HepG2 (cell line): ENCODE measurements at regions not wholly inside any gene's neighbourhood (a gene's known extent, or its start where the extent isn't known, plus 50 kb on each side); places are given as distances from the start of the nearest gene placed in this dataset.

Source experiments
- ATAC-seq: fragments of 200-7000 bp; cut with Tn5 transposase; 3 replicates; pipeline ENCODE4 v1.9.1; 2020; ENCODE audit warnings: mild to moderate bottlenecking, moderate library complexity
- BruUV-seq: library from RNA; stranded (reverse); fragments of 400-500 nt; replicated peaks from 2 replicates; lab custom pipeline; 2021; lab: Mats Ljungman, UMichigan
- CTCF ChIA-PET: fragments of 300-600 bp; formaldehyde crosslinking; extraction: SDS; loops from one replicate; lab custom pipeline; 2021; ENCODE audit warnings: low total read pairs, inconsistent platforms, low intra/inter-chr PET ratio; lab: Yijun Ruan, JAX
- POLR2A ChIA-PET: fragments of 350-600 bp; sonication (Branson Sonifier 250); formaldehyde crosslinking; loops from one replicate; lab custom pipeline; 2020; ENCODE audit warnings: antibody characterized with exemption, inconsistent platforms; lab: Yijun Ruan, JAX
- DNase-seq: peaks from one replicate; pipeline ENCODE4 v3.0.0-alpha.2; 2015; ENCODE audit warnings: low spot score
- FAIRE-seq: peaks from 3 replicates; lab custom pipeline; 2011; peaks lifted over from hg19 to GRCh38; lab: Jason Lieb, UNC
- H2AFZ ChIP-seq: one replicate; pipeline ENCODE4 v1.6.1; 2011; ENCODE audit warnings: low read length, inconsistent platforms
- H3K27ac ChIP-seq: fragments of 300-600 bp; 3 replicates; pipeline ENCODE4 v1.8.0; 2011; ENCODE audit warnings: mixed run types, mild to moderate bottlenecking, mixed read lengths, low read length, inconsistent platforms; ENCODE audit not compliant: insufficient read depth; ENCODE audit errors: extremely low read length
- H3K27me3 ChIP-seq, 2 experiments: fragments of 200-600 bp in 1 of 2; 2 replicates in 1 of 2; 3 replicates in 1 of 2; pipeline versions ENCODE4 v1.6.0 to v1.8.0; 2011; ENCODE audit warnings: low read length in 2 of 2, mild to moderate bottlenecking in 2 of 2, moderate library complexity in 2 of 2, inconsistent platforms in 1 of 2; ENCODE audit not compliant: insufficient read depth in 2 of 2, control insufficient read depth in 1 of 2
- H3K36me3 ChIP-seq, 2 experiments: fragments of 200-600 bp in 1 of 2; replicated peaks in 1 of 2; 2 replicates in 1 of 2; 3 replicates in 1 of 2; pipeline versions ENCODE4 v1.5.1 to v1.8.0; 2011; ENCODE audit warnings: low read length in 2 of 2, inconsistent platforms in 1 of 2; ENCODE audit not compliant: insufficient read depth in 2 of 2, control insufficient read depth in 1 of 2
- H3K4me1 ChIP-seq: 2 replicates; pipeline ENCODE4 v1.5.1; 2012; ENCODE audit warnings: low read length, inconsistent platforms; ENCODE audit not compliant: insufficient read depth
- H3K4me2 ChIP-seq: 2 replicates; pipeline ENCODE4 v1.6.0; 2011; ENCODE audit warnings: low read depth, low read length, inconsistent platforms
- H3K4me3 ChIP-seq, 3 experiments: fragments of 200-600 bp in 1 of 3; sonication (generic), shearing (Covaris generic) in 1 of 3; replicated peaks in 1 of 3; 2 replicates each; pipeline ENCODE4 v1.5.1; 2011 to 2016; ENCODE audit warnings: low read length in 3 of 3, inconsistent platforms in 2 of 3, low read depth in 2 of 3, mild to moderate bottlenecking in 2 of 3, control low read depth in 1 of 3, mixed read lengths in 1 of 3; ENCODE audit not compliant: insufficient read depth in 1 of 3
- H3K79me2 ChIP-seq: one replicate; pipeline ENCODE4 v1.6.1; 2011; ENCODE audit warnings: low read length, inconsistent platforms; ENCODE audit not compliant: insufficient read depth
- H3K9ac ChIP-seq: 2 replicates; pipeline ENCODE4 v1.6.0; 2011; ENCODE audit warnings: mild to moderate bottlenecking, low read depth, low read length, inconsistent platforms; ENCODE audit not compliant: insufficient read depth
- H3K9me3 ChIP-seq: 2 replicates; pipeline ENCODE4 v1.5.1; 2012; ENCODE audit warnings: mild to moderate bottlenecking, low read length
- H4K20me1 ChIP-seq: 2 replicates; pipeline ENCODE4 v1.6.0; 2011; ENCODE audit warnings: inconsistent platforms, mild to moderate bottlenecking, low read length, moderate library complexity; ENCODE audit not compliant: insufficient read depth
- CREM ChIP-seq, 2 experiments: sonication (generic) in 1 of 2; formaldehyde crosslinking in 1 of 2; IDR thresholded peaks; 2 replicates each; pipeline versions ENCODE4 v1.4.0 to v1.6.1; 2016 to 2020; ENCODE audit warnings: antibody characterized with exemption in 1 of 2, mild to moderate bottlenecking in 1 of 2, missing genetic modification reagents in 1 of 2
- IKZF1 ChIP-seq: fragments of 450-650 bp; IDR thresholded peaks from 2 replicates; pipeline ENCODE4 v1.7.1; 2016
- KLF11 ChIP-seq: IDR thresholded peaks from 2 replicates; pipeline ENCODE4 v1.6.1; 2016; ENCODE audit warnings: missing compliant biosample characterization
- MAFF ChIP-seq: IDR thresholded peaks from 2 replicates; pipeline ENCODE4 v1.6.1; 2011; ENCODE audit warnings: low read depth, low read length, improper control_type of control experiment
- MAFK ChIP-seq, 2 experiments: IDR thresholded peaks in 1 of 2; conservative IDR thresholded peaks in 1 of 2; 2 replicates each; pipeline ENCODE4 v1.6.1; 2011; ENCODE audit warnings: improper control_type of control experiment in 2 of 2, low read length in 2 of 2
- SRSF1 ChIP-seq: fragments of 200-400 bp; formaldehyde crosslinking; optimal IDR thresholded peaks from 2 replicates; pipeline ENCODE3; 2017; ENCODE audit warnings: mild to moderate bottlenecking, low read depth, low read length, moderate library complexity
- TGIF2 ChIP-seq: IDR thresholded peaks from 2 replicates; pipeline ENCODE4 v1.6.1; 2016; ENCODE audit warnings: control low read depth, missing compliant biosample characterization
- ZNF572 ChIP-seq: sonication (generic); formaldehyde crosslinking; IDR thresholded peaks from 2 replicates; pipeline ENCODE4 v1.5.1; 2020; ENCODE audit warnings: mild to moderate bottlenecking, missing genetic modification reagents
- ZNF629 ChIP-seq: sonication (generic); formaldehyde crosslinking; conservative IDR thresholded peaks from 2 replicates; pipeline ENCODE4 v1.5.0; 2020; ENCODE audit warnings: missing genetic modification reagents
- ZSCAN9 ChIP-seq: IDR thresholded peaks from 2 replicates; pipeline ENCODE4 v1.6.1; 2016; ENCODE audit warnings: borderline replicate concordance
- WGBS: methylation state at CpG from one replicate; pipeline ENCODE4 v1.1.6; 2017; ENCODE audit warnings: low lambda C conversion rate; 5-methylcytosine and 5-hydroxymethylcytosine counted together
- in situ Hi-C: cut with HindIII; loops from 2 replicates; pipeline ENCODE4 v1.10.0; 2017; ENCODE audit warnings: low pct_unique_long_range_greater_than_20kb; ENCODE audit not compliant: extremely low pct_ligation_motif_present
- intact Hi-C: fragments of 100-400 bp; cut with micrococcal nuclease; formaldehyde crosslinking; loops from one replicate; pipeline ENCODE4 v1.10.0; 2022; ENCODE audit not compliant: unreplicated experiment
- TF ChIP-seq, protein P1 (sequence below): sonication (generic); formaldehyde crosslinking; IDR thresholded peaks from 2 replicates; pipeline ENCODE4 v1.5.0; 2020; ENCODE audit warnings: missing genetic modification reagents
- TF ChIP-seq, protein P2 (sequence below): sonication (generic); formaldehyde crosslinking; IDR thresholded peaks from 2 replicates; pipeline ENCODE4 v1.4.0; 2020; ENCODE audit warnings: mild to moderate bottlenecking, missing genetic modification reagents

DNA sequence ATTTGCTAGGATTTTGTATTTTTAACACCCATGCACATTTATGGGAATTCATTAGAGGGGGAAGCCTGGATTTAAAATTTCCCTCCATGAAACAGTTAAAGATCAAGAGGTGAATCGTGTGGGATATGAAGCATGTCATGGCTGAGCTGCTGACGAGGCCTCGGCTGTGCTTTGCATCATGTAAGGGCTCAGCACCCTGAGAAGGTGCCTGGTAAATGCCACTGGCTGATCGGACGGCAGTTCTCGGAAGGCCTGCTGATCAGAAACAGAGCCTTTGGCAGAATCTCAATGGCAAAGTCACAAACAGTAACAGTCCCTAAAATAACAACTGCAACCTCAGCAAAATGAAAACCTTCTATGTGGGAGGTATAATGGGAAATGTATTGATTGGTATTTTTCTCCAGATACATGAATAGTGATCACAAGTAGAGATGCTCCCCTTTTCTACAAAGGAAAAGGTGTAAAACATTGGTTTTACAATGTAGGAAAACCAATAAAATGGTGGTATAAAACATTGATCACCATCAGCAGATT lies 53.0 kb upstream of the FUCA2 start:
- no peak overlapping the region for H2AFZ ChIP-seq
- no peak for ATAC-seq
- intact Hi-C loops: no loop called here
- CTCF ChIA-PET: no interaction called here
- no peak overlapping the region for H3K4me2 ChIP-seq
- no peaks in the 10 kb centered on the region for H3K4me1 ChIP-seq
- no peak for DNase-seq
- no TSS peak for BruUV-seq
- H3K27ac ChIP-seq: no peak overlapping the region
- in situ Hi-C loops: no loop called here
- WGBS: 84% methylated on average over 6 of the region's 6 CpGs
- TF ChIP-seq ZNF572 (CRISPR knock-in tag): no peak
- TF ChIP-seq MAFK (conservative IDR thresholded peaks at IDR 0.05 in 1 of 2, IDR thresholded peaks at IDR 0.05 in 1 of 2; ENCODE audit: low read length in 2 of 2): peak; percentile 89 to 94
- TF ChIP-seq ZSCAN9 (CRISPR knock-in tag): no peak
- no peak for TF ChIP-seq KLF11 (CRISPR knock-in tag)
- TF ChIP-seq, protein P1, sequence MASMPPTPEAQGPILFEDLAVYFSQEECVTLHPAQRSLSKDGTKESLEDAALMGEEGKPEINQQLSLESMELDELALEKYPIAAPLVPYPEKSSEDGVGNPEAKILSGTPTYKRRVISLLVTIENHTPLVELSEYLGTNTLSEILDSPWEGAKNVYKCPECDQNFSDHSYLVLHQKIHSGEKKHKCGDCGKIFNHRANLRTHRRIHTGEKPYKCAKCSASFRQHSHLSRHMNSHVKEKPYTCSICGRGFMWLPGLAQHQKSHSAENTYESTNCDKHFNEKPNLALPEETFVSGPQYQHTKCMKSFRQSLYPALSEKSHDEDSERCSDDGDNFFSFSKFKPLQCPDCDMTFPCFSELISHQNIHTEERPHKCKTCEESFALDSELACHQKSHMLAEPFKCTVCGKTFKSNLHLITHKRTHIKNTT (CRISPR knock-in tag): no peak
- TF ChIP-seq MAFF: peak; percentile 91
- no peak for TF ChIP-seq SRSF1
- TF ChIP-seq ZNF629: no peak
- TF ChIP-seq CREM (IDR thresholded peaks at IDR 0.05): no peak
- TF ChIP-seq CREM (CRISPR knock-in tag; IDR thresholded peaks at IDR 0.05): no peak
- TF ChIP-seq, protein P2, sequence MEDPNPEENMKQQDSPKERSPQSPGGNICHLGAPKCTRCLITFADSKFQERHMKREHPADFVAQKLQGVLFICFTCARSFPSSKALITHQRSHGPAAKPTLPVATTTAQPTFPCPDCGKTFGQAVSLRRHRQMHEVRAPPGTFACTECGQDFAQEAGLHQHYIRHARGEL (CRISPR knock-in tag): no peak
- no peak for TF ChIP-seq TGIF2 (CRISPR knock-in tag)
- no peak for TF ChIP-seq IKZF1
- no peak overlapping the region for H3K9ac ChIP-seq
- FAIRE-seq: no peak
- H3K79me2 ChIP-seq: no peaks in the 10 kb centered on the region
- H3K4me3 ChIP-seq: no peak overlapping the region
- no peaks in the 10 kb centered on the region for H3K36me3 ChIP-seq
- H4K20me1 ChIP-seq: no peaks in the 10 kb centered on the region
- H3K27me3 ChIP-seq: no peaks in the 10 kb centered on the region
- POLR2A ChIA-PET: no interaction called here
- H3K9me3 ChIP-seq: no peaks in the 10 kb centered on the region
